ENCODE measurements at regions not wholly inside any gene's neighbourhood (a gene's known extent, or its start where the extent isn't known, plus 50 kb on each side); places are given as distances from the start of the nearest gene placed in this dataset.

DNA sequence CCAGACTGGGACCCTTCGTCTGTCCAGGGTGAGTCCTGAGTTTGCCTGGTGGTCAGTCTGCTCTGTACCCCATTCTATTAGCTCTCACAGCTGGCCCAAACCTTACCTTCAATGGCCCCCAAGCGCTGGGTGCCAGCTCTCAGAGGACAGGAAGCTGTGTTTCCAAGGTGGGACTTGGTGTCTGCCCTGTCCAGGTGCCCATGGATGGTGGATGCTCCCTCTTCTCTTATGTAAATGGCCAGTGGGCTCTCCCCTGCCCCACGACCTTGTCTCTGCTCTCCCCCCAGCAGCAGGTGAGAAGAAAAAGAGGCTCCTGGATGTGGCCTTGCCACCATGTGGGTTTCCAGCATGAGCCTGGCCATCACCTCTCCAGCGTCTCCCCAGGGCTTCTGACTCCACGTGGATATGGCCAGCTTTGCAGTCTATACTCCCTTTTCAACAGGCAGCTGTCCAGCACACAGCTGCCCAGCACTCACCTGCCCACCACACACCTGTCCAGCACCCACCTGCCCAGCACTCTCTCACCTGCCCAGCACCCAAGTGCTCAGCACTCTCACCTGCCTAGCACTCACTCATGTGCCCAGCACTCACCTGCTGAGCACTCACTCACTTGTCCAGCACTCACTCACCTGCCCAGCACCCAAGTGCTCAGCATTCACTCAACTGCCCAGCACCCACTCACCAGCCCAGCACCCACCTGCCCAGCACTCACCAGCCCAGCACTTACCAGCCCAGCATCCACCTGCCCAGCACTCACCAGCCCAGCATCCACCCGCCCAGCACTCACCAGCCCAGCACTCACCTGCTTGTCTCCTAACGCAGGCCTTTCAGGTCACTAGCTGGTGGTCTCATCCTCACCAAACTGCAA, 136.2 kb upstream of the IRX2 start:
- TF ChIP-seq TCF7L2 (IDR thresholded peaks at IDR 0.05; ENCODE audit: low read depth, low read length) = no peak
- TF ChIP-seq, protein P1, sequence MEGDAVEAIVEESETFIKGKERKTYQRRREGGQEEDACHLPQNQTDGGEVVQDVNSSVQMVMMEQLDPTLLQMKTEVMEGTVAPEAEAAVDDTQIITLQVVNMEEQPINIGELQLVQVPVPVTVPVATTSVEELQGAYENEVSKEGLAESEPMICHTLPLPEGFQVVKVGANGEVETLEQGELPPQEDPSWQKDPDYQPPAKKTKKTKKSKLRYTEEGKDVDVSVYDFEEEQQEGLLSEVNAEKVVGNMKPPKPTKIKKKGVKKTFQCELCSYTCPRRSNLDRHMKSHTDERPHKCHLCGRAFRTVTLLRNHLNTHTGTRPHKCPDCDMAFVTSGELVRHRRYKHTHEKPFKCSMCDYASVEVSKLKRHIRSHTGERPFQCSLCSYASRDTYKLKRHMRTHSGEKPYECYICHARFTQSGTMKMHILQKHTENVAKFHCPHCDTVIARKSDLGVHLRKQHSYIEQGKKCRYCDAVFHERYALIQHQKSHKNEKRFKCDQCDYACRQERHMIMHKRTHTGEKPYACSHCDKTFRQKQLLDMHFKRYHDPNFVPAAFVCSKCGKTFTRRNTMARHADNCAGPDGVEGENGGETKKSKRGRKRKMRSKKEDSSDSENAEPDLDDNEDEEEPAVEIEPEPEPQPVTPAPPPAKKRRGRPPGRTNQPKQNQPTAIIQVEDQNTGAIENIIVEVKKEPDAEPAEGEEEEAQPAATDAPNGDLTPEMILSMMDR (IDR thresholded peaks at IDR 0.05) = no peak

Data from Panc1 (cell line).